Panc1 (cell line): ENCODE measurements at regions not wholly inside any gene's neighbourhood (a gene's known extent, or its start where the extent isn't known, plus 50 kb on each side); places are given as distances from the start of the nearest gene placed in this dataset.

Source experiments
- ATAC-seq: fragments of 200-7000 bp; cut with Tn5 transposase; 2 replicates; pipeline ENCODE4 v1.9.1; 2020; ENCODE audit warnings: mild to moderate bottlenecking, moderate library complexity
- BruUV-seq: library from RNA; stranded (reverse); fragments of 400-500 nt; replicated peaks from 2 replicates; lab custom pipeline; 2021; lab: Mats Ljungman, UMichigan
- CTCF ChIA-PET: fragments of 300-600 bp; sonication (Branson Sonifier 250); formaldehyde crosslinking; loops from one replicate; lab custom pipeline; 2022; ENCODE audit warnings: antibody characterized with exemption; lab: Charles Lee
- POLR2A ChIA-PET: fragments of 300-600 bp; sonication (Branson Sonifier 250); formaldehyde crosslinking; loops from one replicate; lab custom pipeline; 2022; ENCODE audit warnings: antibody characterized with exemption; lab: Charles Lee
- DNase-seq: peaks from one replicate; pipeline ENCODE4 v3.0.0-alpha.2; 2010; ENCODE audit warnings: low read depth, low spot score
- H3K27ac ChIP-seq: 2 replicates; pipeline ENCODE4 v1.5.1; 2011; ENCODE audit warnings: mild to moderate bottlenecking, low read length, inconsistent platforms
- H3K27me3 ChIP-seq: fragments of 200-500 bp; sonication (Bioruptor generic); 2 replicates; pipeline ENCODE4 v1.6.0; 2014; ENCODE audit warnings: low read length, inconsistent platforms; ENCODE audit not compliant: control insufficient read depth, insufficient read depth
- H3K36me3 ChIP-seq: fragments of 200-500 bp; sonication (Bioruptor generic); 2 replicates; pipeline ENCODE4 v1.5.1; 2014; ENCODE audit warnings: inconsistent platforms, mild to moderate bottlenecking, low read length, moderate library complexity; ENCODE audit not compliant: control insufficient read depth, insufficient read depth
- H3K4me1 ChIP-seq: 2 replicates; pipeline ENCODE4 v1.5.1; 2011; ENCODE audit warnings: inconsistent platforms, mild to moderate bottlenecking, low read length, moderate library complexity; ENCODE audit not compliant: control insufficient read depth, insufficient read depth
- H3K4me3 ChIP-seq, 2 experiments: 2 replicates each; pipeline ENCODE4 v1.5.1; 2011 to 2012; ENCODE audit warnings: low read depth in 2 of 2, low read length in 2 of 2, mild to moderate bottlenecking in 2 of 2, inconsistent platforms in 1 of 2, moderate library complexity in 1 of 2
- H3K9me3 ChIP-seq: fragments of 200-500 bp; sonication (Bioruptor generic); 2 replicates; pipeline ENCODE4 v1.5.1; 2014; ENCODE audit warnings: low read depth, mild to moderate bottlenecking, inconsistent platforms, low read length, moderate library complexity; ENCODE audit not compliant: control insufficient read depth, insufficient read depth
- CTCF ChIP-seq: fragments of 450-650 bp; IDR thresholded peaks from 2 replicates; pipeline ENCODE4 v1.5.1; 2017; ENCODE audit warnings: mild to moderate bottlenecking
- POLR2AphosphoS5 ChIP-seq: IDR thresholded peaks from 2 replicates; pipeline ENCODE4 v1.6.1; 2012; ENCODE audit warnings: mild to moderate bottlenecking, low read depth, low read length, moderate library complexity
- REST ChIP-seq, 2 experiments: IDR thresholded peaks; 2 replicates each; pipeline ENCODE4 v1.6.1; 2011 to 2012; ENCODE audit warnings: low read depth in 2 of 2, control low read depth in 1 of 2, low read length in 1 of 2, mild to moderate bottlenecking in 1 of 2, moderate library complexity in 1 of 2; ENCODE audit not compliant: insufficient read depth in 1 of 2
- SIN3A ChIP-seq: IDR thresholded peaks from 2 replicates; pipeline ENCODE4 v1.6.1; 2012; ENCODE audit warnings: low read depth, mild to moderate bottlenecking, low read length, moderate library complexity, borderline replicate concordance; ENCODE audit not compliant: insufficient read depth
- TCF7L2 ChIP-seq: IDR thresholded peaks from 2 replicates; pipeline ENCODE4 v1.6.1; 2011; ENCODE audit warnings: mild to moderate bottlenecking, low read depth, low read length, inconsistent platforms
- in situ Hi-C: cut with HindIII; loops from 2 replicates; pipeline ENCODE4 v1.10.0; 2016; ENCODE audit warnings: low sequenced_read_pairs, low pct_unique_long_range_greater_than_20kb
- intact Hi-C: fragments of 100-400 bp; cut with micrococcal nuclease; formaldehyde crosslinking; loops from one replicate; pipeline ENCODE4 v1.10.0; 2022; ENCODE audit not compliant: unreplicated experiment

GRCh38 chr2:184031402-184032147, 566.8 kb upstream of the ZNF804A start:
- CTCF ChIA-PET, result no interaction called here

GRCh38 chr2:184032983-184033382, 565.3 kb upstream of the ZNF804A start:
- no peaks in the 10 kb centered on the region for H3K27me3 ChIP-seq
- ChIA-PET CTCF (no interaction called here), POLR2A (no interaction called here)
- DNase-seq (no peak), ATAC-seq (no peak)
- H3K36me3 ChIP-seq, result no peaks in the 10 kb centered on the region
- intact Hi-C loops (no loop called here), in situ Hi-C loops (no loop called here)
- TF ChIP-seq CTCF, result no peak
- no peak for TF ChIP-seq POLR2AphosphoS5
- TF ChIP-seq TCF7L2, result no peak
- no peak for TF ChIP-seq SIN3A
- TF ChIP-seq REST (IDR thresholded peaks at IDR 0.05; ENCODE audit: insufficient read depth in 1 of 2, low read depth in 2 of 2, low read length in 1 of 2), result no peak
- H3K4me3 ChIP-seq, result no peak overlapping the region
- no peak overlapping the region for H3K27ac ChIP-seq
- BruUV-seq, result no TSS peak
- no peaks in the 10 kb centered on the region for H3K4me1 ChIP-seq
- H3K9me3 ChIP-seq, result no peaks in the 10 kb centered on the region

More at GRCh38 chr2:184031402-184032147, 566.8 kb upstream of the ZNF804A start:
- DNase-seq (no peak), ATAC-seq (no peak)
- BruUV-seq, result no TSS peak
- in situ Hi-C loops (no loop called here), intact Hi-C loops (no loop called here)
- Histone ChIP-seq H3K27me3 (no peaks in the 10 kb centered on the region), H3K9me3 (no peaks in the 10 kb centered on the region), H3K4me3 (no peak overlapping the region), H3K36me3 (no peaks in the 10 kb centered on the region), H3K4me1 (no peaks in the 10 kb centered on the region), H3K27ac (no peak overlapping the region)
- POLR2A ChIA-PET, result no interaction called here
- no peak for TF ChIP-seq SIN3A
- no peak for TF ChIP-seq POLR2AphosphoS5
- TF ChIP-seq CTCF, result no peak
